ENCODE measurements at regions not wholly inside any gene's neighbourhood (a gene's known extent, or its start where the extent isn't known, plus 50 kb on each side); places are given as distances from the start of the nearest gene placed in this dataset.

DNA sequence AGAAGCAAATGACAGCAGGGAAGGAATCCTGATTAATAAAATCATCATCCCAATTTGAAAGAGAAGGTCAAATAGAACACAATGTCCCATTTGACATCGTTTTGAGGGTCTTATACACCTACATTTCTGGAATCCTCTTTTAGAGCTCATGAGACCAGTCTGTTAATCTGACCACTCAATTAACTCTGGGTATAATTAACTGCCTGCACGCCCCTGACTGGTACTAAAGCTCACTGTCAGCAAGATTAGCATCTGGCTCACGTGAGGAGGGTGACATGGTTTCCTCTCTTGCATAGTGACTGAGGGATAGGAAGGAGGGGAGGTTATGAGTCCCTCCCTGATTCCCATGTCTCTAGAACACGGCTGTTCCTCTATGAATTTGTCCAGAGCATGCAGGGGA is 124.3 kb downstream of the ICOS start (continued):
- TF ChIP-seq ZFX (IDR thresholded peaks at IDR 0.05) (no peak), ZNF274 (IDR thresholded peaks at IDR 0.05; ENCODE audit: low read depth, low read length) (no peak), POLR2A (IDR thresholded peaks at IDR 0.05; ENCODE audit: borderline replicate concordance, extremely low read depth, insufficient read depth, insufficient read length) (no peak), FOSL1 (IDR thresholded peaks at IDR 0.05; ENCODE audit: low read depth) (no peak), EZH2 (IDR thresholded peaks at IDR 0.05) (no peak)
- TF ChIP-seq, protein P1, sequence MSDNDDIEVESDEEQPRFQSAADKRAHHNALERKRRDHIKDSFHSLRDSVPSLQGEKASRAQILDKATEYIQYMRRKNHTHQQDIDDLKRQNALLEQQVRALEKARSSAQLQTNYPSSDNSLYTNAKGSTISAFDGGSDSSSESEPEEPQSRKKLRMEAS (IDR thresholded peaks at IDR 0.05): no peak
- TF ChIP-seq, protein P2, sequence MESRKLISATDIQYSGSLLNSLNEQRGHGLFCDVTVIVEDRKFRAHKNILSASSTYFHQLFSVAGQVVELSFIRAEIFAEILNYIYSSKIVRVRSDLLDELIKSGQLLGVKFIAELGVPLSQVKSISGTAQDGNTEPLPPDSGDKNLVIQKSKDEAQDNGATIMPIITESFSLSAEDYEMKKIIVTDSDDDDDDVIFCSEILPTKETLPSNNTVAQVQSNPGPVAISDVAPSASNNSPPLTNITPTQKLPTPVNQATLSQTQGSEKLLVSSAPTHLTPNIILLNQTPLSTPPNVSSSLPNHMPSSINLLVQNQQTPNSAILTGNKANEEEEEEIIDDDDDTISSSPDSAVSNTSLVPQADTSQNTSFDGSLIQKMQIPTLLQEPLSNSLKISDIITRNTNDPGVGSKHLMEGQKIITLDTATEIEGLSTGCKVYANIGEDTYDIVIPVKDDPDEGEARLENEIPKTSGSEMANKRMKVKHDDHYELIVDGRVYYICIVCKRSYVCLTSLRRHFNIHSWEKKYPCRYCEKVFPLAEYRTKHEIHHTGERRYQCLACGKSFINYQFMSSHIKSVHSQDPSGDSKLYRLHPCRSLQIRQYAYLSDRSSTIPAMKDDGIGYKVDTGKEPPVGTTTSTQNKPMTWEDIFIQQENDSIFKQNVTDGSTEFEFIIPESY (IDR thresholded peaks at IDR 0.05; ENCODE audit: extremely low read depth, insufficient replicate concordance, low read length): no peak

DNA sequence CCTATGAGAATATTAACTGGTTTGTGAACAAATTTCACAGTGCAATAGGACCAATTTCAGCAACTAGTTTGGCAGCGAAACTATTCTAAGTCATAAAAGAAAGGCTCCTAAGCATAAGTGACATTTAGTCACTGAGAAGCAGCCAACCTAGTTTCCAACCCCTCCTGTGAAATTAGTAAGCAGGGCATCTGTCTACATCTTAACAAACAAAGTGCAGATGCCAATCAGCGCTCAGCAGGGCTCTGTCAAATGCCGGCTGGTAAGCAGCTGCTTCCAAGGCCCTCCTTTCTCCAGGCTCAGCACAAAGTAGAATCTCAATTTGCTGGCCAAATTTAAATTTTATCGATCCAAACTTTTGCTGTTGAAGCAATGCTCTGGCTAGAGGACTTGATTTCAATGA is 124.7 kb downstream of the ICOS start:
- H3K4me3 ChIP-seq (replicated peaks in 1 of 2; ENCODE audit: low read depth in 1 of 2, low read length in 2 of 2): no peak overlapping the region
- H3K79me2 ChIP-seq (ENCODE audit: insufficient read depth, low read length): no peaks in the 10 kb centered on the region
- H3K9ac ChIP-seq (ENCODE audit: low read length): no peak overlapping the region
- no peaks in the 10 kb centered on the region for H3K9me2 ChIP-seq (ENCODE audit: insufficient read depth)
- H3K4me1 ChIP-seq (ENCODE audit: control insufficient read depth in 1 of 2, insufficient read depth in 2 of 2, low read length in 2 of 2): no peaks in the 10 kb centered on the region
- no peaks in the 10 kb centered on the region for H4K20me1 ChIP-seq (ENCODE audit: insufficient read depth)
- H3K27me3 ChIP-seq (ENCODE audit: insufficient read depth, low read length): peaks cover 7% of the 10 kb centered on the region
- ChIA-PET RAD21 (ENCODE audit: low non-redundant PET in 1 of 2, low total read pairs in 2 of 2, uncharacterized antibody in 2 of 2, unreplicated experiment in 2 of 2) (no interaction called here), POLR2A (no interaction called here), CTCF (interaction anchor here (1.2 kb wide), 1 partner anchor 10 kb away, joined by 4 read pairs; no protein-coding TSS in a partner anchor)
- no peak overlapping the region for H3K27ac ChIP-seq (ENCODE audit: low read depth, low read length)
- no peak overlapping the region for H2AFZ ChIP-seq (ENCODE audit: low read depth, low read length, poor library complexity, severe bottlenecking)
- no peak overlapping the region for H3K4me2 ChIP-seq (ENCODE audit: low read length)
- BruUV-seq (replicated peaks): no TSS peak
- DNase-seq (ENCODE audit: low read depth, low spot score) (no peak), ATAC-seq (no peak)
- TF ChIP-seq JUND (IDR thresholded peaks at IDR 0.05) (no peak), POLR2AphosphoS5 (IDR thresholded peaks at IDR 0.05; ENCODE audit: low read depth, low read length) (no peak), ZFX (IDR thresholded peaks at IDR 0.05) (no peak), EZH2 (IDR thresholded peaks at IDR 0.05) (no peak), YY1 (IDR thresholded peaks at IDR 0.05; ENCODE audit: extremely low read depth, insufficient replicate concordance, low read depth, low read length) (no peak)
- TF ChIP-seq, protein P3, sequence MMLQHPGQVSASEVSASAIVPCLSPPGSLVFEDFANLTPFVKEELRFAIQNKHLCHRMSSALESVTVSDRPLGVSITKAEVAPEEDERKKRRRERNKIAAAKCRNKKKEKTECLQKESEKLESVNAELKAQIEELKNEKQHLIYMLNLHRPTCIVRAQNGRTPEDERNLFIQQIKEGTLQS (IDR thresholded peaks at IDR 0.05): no peak
- intact Hi-C loops (cut with micrococcal nuclease): no loop called here
- no peaks in the 10 kb centered on the region for H3K9me3 ChIP-seq (ENCODE audit: control insufficient read depth in 1 of 2, insufficient read depth in 1 of 2, low read depth in 1 of 2, low read length in 2 of 2)
- no peaks in the 10 kb centered on the region for H3K36me3 ChIP-seq (ENCODE audit: control insufficient read depth in 1 of 2, insufficient read depth in 2 of 2, low read length in 2 of 2)
